Keratinocyte (primary cell): ENCODE measurements at regions not wholly inside any gene's neighbourhood (a gene's known extent, or its start where the extent isn't known, plus 50 kb on each side); places are given as distances from the start of the nearest gene placed in this dataset.

Experiments used
- DNase-seq: peaks from one replicate; pipeline ENCODE4 v3.0.0-alpha.2; 2011; ENCODE audit warnings: low read depth, missing footprints, low spot score
- FAIRE-seq: peaks from 2 replicates; lab custom pipeline; 2011; peaks lifted over from hg19 to GRCh38; lab: Jason Lieb, UNC
- H2AFZ ChIP-seq: 2 replicates; pipeline ENCODE4 v1.6.0; 2012; ENCODE audit warnings: low read length, control low read depth, inconsistent platforms; ENCODE audit not compliant: control insufficient read depth
- H3K27ac ChIP-seq: 2 replicates; pipeline ENCODE4 v1.5.1; 2011; ENCODE audit warnings: low read length; ENCODE audit not compliant: control insufficient read depth, insufficient read depth
- H3K27me3 ChIP-seq: 3 replicates; pipeline ENCODE4 v1.6.0; 2011; ENCODE audit warnings: low read length; ENCODE audit not compliant: control insufficient read depth, insufficient read depth; ENCODE audit errors: extremely low read depth
- H3K36me3 ChIP-seq, 2 experiments: 2 replicates in 1 of 2; 3 replicates in 1 of 2; pipeline ENCODE4 v1.5.1; 2011; ENCODE audit warnings: low read length in 2 of 2, mild to moderate bottlenecking in 1 of 2; ENCODE audit not compliant: control insufficient read depth in 2 of 2, insufficient read depth in 2 of 2; ENCODE audit errors: extremely low read depth in 1 of 2
- H3K4me1 ChIP-seq: 3 replicates; pipeline ENCODE4 v1.5.1; 2011; ENCODE audit warnings: low read length; ENCODE audit not compliant: control insufficient read depth, insufficient read depth; ENCODE audit errors: extremely low read depth
- H3K4me2 ChIP-seq: 3 replicates; pipeline ENCODE4 v1.6.0; 2011; ENCODE audit warnings: low read depth, low read length; ENCODE audit not compliant: control insufficient read depth, insufficient read depth; ENCODE audit errors: extremely low read depth
- H3K4me3 ChIP-seq, 3 experiments: fragments of 200-600 bp in 1 of 3; sonication (generic) in 1 of 3; 2 replicates in 2 of 3; 3 replicates in 1 of 3; pipeline ENCODE4 v1.5.1; 2011 to 2016; ENCODE audit warnings: low read length in 3 of 3, mild to moderate bottlenecking in 3 of 3, control low read depth in 2 of 3, inconsistent platforms in 1 of 3, low read depth in 1 of 3, mixed read lengths in 1 of 3, mixed run types in 1 of 3, moderate library complexity in 1 of 3; ENCODE audit not compliant: control insufficient read depth in 2 of 3, insufficient read depth in 2 of 3; ENCODE audit errors: extremely low read depth in 1 of 3
- H3K79me2 ChIP-seq: 2 replicates; pipeline ENCODE4 v1.6.0; 2012; ENCODE audit warnings: low read length; ENCODE audit not compliant: control insufficient read depth, insufficient read depth
- H3K9ac ChIP-seq: 3 replicates; pipeline ENCODE4 v1.6.0; 2011; ENCODE audit warnings: low read length; ENCODE audit not compliant: control insufficient read depth, insufficient read depth; ENCODE audit errors: extremely low read depth
- H3K9me1 ChIP-seq: 3 replicates; pipeline ENCODE4 v1.6.0; 2011; ENCODE audit warnings: low read length; ENCODE audit not compliant: control insufficient read depth, insufficient read depth; ENCODE audit errors: extremely low read depth
- H3K9me3 ChIP-seq: 2 replicates; pipeline ENCODE4 v1.5.1; 2012; ENCODE audit warnings: low read depth, low read length; ENCODE audit not compliant: control insufficient read depth
- H4K20me1 ChIP-seq: 3 replicates; pipeline ENCODE4 v1.6.0; 2011; ENCODE audit warnings: low read length; ENCODE audit not compliant: control insufficient read depth, insufficient read depth; ENCODE audit errors: extremely low read depth
- CTCF ChIP-seq, 3 experiments: IDR thresholded peaks in 1 of 3; conservative IDR thresholded peaks in 1 of 3; optimal IDR thresholded peaks in 1 of 3; 2 replicates in 2 of 3; 3 replicates in 1 of 3; pipeline versions ENCODE3 to v1.5.1; 2011; ENCODE audit warnings: low read length in 3 of 3, mild to moderate bottlenecking in 3 of 3, moderate library complexity in 2 of 3, control low read depth in 1 of 3, inconsistent platforms in 1 of 3; ENCODE audit not compliant: insufficient read depth in 2 of 3; ENCODE audit errors: extremely low read depth in 1 of 3
- EZH2 ChIP-seq: IDR thresholded peaks from one replicate; pipeline ENCODE4 v1.6.1; 2012; ENCODE audit warnings: inconsistent platforms, mild to moderate bottlenecking, low read length, moderate library complexity
- dilution Hi-C: fragments of 300-500 bp; cut with MboI; formaldehyde crosslinking; loops from one replicate; pipeline ENCODE4 v1.7.0; 2020; ENCODE audit warnings: low sequenced_read_pairs; ENCODE audit not compliant: extremely low pct_ligation_motif_present

- Histone ChIP-seq H4K20me1 (no peaks in the 10 kb centered on the region), H3K36me3 (no peaks in the 10 kb centered on the region), H3K9me3 (no peaks in the 10 kb centered on the region), H3K27me3 (no peaks in the 10 kb centered on the region), H3K9ac (no peak overlapping the region), H3K4me1 (no peaks in the 10 kb centered on the region), H3K9me1 (no peaks in the 10 kb centered on the region), H3K4me2 (no peak overlapping the region), H2AFZ (no peak overlapping the region), H3K27ac (no peak overlapping the region), H3K79me2 (no peaks in the 10 kb centered on the region), H3K4me3 (no peak overlapping the region)
- dilution Hi-C loops = no loop called here
- DNase-seq (no peak), FAIRE-seq (no peak)
- TF ChIP-seq EZH2 (no peak), CTCF (optimal IDR thresholded peaks at IDR 0.05 in 1 of 3, IDR thresholded peaks at IDR 0.05 in 1 of 3, conservative IDR thresholded peaks at IDR 0.05 in 1 of 3; ENCODE audit: extremely low read depth in 1 of 3, insufficient read depth in 2 of 3, low read length in 3 of 3) (no peak)
These were observed 814.8 kb downstream of the KCNJ3 start for GRCh38 chr2:155513248-155513647.

- dilution Hi-C loops = no loop called here
- Histone ChIP-seq H4K20me1 (no peaks in the 10 kb centered on the region), H3K4me3 (no peak overlapping the region), H3K4me1 (no peaks in the 10 kb centered on the region), H3K27me3 (no peaks in the 10 kb centered on the region), H3K9me3 (no peaks in the 10 kb centered on the region), H3K9ac (no peak overlapping the region), H3K4me2 (no peak overlapping the region), H3K79me2 (no peaks in the 10 kb centered on the region), H3K9me1 (no peaks in the 10 kb centered on the region), H3K27ac (no peak overlapping the region), H2AFZ (no peak overlapping the region), H3K36me3 (no peaks in the 10 kb centered on the region)
- TF ChIP-seq EZH2 (no peak), CTCF (optimal IDR thresholded peaks at IDR 0.05 in 1 of 3, IDR thresholded peaks at IDR 0.05 in 1 of 3, conservative IDR thresholded peaks at IDR 0.05 in 1 of 3; ENCODE audit: extremely low read depth in 1 of 3, insufficient read depth in 2 of 3, low read length in 3 of 3) (no peak)
- DNase-seq (no peak), FAIRE-seq (no peak)
These were observed 804.3 kb downstream of the KCNJ3 start for GRCh38 chr2:155502766-155503165.
